ENCODE measurements at regions not wholly inside any gene's neighbourhood (a gene's known extent, or its start where the extent isn't known, plus 50 kb on each side); places are given as distances from the start of the nearest gene placed in this dataset.

- DNase-seq = no peak
These were observed 188.9 kb downstream of the RHOU start for GRCh38 chr1:228923973-228924686.

- DNase-seq = no peak
These were observed 190.4 kb downstream of the RHOU start for GRCh38 chr1:228925691-228926090.

DNA sequence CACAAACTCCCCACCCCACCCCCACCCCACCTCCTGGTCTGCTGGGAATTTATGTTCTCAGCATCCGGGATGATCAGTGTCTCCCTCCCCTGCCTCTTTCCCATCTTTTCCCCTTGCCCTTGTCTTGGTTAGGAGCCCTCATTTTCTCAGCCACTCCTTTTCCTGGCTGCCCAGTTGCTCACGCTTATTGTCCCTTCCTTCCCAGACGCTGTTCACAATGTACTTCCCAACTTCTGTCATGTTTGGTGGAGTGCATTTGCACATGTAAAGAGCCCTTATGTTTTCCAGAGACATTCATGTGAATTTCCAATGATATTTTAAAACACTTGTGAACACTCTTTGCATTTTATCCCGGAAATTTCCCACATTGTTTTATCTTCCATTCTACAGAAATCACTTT, 192.1 kb downstream of the RHOU start:
- no peak for DNase-seq

- DNase-seq = no peak
These were observed 192.9 kb downstream of the RHOU start for GRCh38 chr1:228927946-228928898.

DNA sequence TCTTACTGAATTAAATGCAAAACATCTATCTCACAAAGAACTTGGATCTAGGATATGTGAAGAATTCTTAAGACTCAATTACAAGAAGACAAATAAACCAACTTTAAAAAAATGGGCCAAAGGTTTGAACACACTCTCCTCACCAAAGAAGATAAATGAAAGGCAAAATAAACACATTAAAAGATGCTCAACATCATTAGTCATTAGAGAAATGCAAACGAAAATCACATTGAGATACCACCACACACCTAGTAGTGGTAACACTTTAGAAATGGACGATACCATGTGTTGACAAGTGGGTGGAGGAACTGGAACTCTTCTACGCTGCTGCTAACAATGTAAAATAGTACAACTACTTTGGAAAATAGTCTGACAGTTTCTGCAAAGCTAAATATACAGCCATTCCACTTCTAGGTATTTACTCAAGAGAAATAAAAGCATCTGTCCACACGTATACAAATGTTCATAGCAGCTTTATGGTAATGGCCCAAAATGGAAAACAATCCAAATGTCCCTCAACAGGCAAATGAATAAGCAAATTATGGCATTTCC, 194.3 kb downstream of the RHOU start:
- no peak for DNase-seq

DNA sequence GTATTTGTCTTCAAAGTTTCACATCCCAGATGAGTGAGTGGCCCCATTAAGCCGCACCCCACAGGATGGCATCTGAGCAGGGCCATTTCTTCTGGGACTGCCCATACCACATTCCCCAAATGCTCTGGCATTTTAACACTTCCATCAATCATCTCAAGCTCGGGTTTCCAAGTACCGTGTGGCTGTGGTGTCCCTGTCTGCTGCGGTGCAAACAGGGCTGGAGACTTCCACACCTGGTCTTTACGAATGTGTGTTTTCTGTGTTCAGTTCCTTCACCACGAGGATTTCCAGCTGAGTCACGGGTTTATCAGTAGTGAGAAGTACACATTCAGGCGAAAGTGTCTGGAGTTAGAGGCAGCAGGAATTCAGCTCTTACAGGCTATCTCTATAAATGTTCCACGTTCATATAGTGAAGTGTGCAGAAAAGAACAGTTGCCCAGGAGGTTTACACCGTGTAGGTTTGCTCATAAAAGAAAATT, 195.2 kb downstream of the RHOU start:
- no peak for DNase-seq

GRCh38 chr1:228933753-228934152, 198.5 kb downstream of the RHOU start:
- DNase-seq = no peak

DNA sequence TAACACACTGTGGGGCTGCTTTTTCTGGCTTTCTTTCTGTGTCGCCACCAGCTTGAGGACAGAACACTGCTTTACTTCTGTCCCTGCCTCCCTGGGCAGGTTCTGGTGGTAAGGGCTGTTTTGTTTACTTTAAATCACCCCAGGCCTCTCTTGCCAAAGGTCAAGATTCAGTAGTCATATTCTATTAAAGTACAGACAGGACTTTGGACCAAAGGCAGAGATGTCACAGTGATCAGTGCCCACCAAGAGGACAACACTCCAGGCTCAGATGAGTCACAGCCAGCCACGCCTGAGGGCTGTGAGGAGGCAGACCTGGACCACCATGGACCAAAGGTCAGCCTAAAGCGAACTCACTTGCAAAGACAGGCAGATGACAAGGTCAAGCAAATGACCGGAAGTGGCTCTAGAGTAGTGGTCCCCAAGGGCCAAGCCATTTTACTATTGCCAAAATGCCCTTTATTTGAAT, 200.0 kb downstream of the RHOU start:
- DNase-seq = no peak

GRCh38 chr1:228935855-228936727, 200.8 kb downstream of the RHOU start:
- no peak for DNase-seq

GRCh38 chr1:228936881-228937280, 201.6 kb downstream of the RHOU start:
- DNase-seq = no peak

GRCh38 chr1:228937351-228937750, 202.1 kb downstream of the RHOU start:
- DNase-seq = no peak

DNA sequence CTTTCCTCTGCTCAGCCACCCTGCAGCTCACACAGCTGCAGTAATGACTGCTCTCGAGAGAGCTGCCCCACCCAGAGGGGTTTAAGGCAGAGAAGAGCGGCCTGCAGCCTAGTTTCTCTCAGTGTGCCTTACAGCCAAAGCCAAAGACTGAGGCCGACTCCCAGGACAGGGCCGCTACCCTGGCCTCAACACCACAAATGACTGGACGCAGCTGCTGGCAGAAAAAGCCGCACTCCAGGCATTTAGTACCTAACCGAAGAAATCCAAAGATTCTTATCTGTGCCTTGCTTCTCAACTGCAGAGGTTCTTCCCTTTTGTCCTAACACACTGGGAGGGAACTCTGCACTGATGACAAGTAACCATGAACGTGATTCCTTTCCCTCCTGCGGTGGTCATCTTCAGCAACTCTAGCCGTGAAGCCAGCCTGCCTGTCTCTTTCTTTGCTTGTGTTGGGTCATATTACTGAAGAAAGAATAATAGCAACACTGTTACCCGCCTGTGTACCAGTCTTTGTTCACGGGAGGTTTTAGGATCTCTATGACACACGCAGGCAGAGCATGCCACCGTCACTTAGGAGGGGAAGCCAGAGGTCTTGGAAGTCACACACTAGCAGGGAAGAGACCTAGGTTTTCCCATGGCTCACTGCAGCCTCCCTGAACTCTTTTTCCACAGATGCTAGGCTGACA, 202.7 kb downstream of the RHOU start:
- no peak for DNase-seq

DNA sequence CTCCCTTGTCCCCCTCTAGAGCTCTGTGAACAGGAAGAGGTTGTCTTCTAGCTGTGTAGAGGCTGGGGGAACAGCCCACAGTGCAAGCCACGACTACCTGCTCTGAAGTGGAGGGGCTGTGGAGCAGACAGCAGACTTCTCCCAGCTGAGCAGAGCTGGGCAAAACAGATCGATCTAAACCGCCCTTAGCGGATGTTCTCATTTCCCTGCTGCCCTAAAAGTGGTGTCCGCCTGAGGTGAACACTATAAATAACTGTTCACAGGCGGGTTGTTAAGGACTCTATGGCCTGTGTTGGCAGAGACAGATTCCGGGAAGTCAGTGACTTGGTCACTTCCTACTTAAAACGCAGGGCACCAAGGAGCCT, 203.2 kb downstream of the RHOU start:
- DNase-seq = peak; percentile 9 to 34

DNA sequence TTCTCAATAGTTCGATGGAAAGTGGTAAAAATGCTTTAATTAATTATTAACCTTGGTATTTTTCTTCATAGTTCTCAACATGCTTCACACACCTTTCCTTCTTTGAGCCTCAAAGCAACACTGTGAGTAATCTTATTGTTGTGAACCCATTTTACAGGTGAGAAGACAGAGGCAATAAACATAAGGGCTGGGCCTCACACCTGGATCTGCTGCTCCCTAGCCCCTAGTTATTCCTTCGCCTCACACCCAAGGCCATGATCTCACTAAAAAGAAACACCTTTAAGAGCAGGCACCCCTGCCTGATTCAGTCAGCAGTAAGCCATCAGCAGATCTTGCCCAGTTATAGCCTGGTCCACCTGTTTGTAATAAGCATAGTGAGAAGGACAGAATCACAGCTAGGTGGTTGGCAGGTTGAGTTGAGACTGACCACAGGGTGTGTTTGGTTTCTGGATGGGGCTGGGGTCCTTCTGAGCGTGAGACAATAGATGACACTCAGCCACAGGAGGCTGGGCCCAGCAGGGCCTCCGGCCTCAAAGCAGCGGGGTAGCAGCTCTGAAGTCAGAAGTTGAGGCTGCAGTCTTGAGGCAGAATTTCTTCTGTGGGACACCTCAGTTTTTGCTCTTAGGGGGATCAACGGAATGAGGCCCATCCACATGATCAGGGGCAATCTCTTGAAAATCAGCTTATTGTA, 203.9 kb downstream of the RHOU start:
- DNase-seq = no peak

GRCh38 chr1:228939881-228940392, 204.7 kb downstream of the RHOU start:
- no peak for DNase-seq

DNA sequence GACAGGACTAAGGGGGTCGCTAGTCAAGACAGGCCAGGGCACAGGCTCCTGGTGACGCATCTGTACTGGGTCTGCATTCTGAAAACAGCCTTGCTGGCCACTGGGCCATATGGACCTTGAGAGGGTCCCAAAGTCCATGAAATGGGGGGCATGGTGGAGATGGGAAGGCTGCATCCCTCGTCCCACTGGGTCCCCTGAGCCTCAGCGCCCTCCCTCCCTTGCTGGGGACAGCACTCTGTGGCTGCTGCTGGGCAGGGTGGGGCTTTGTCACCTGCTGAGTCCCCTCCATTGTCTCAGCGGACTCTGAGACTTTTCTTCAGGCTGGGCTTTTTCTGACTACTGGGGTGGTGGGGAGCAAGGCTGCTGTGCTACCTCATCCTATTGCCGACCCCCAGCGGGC, 205.2 kb downstream of the RHOU start:
- DNase-seq = no peak

- DNase-seq = no peak
These were observed 205.6 kb downstream of the RHOU start for GRCh38 chr1:228940926-228941325.

- no peak for DNase-seq
These were observed 206.4 kb downstream of the RHOU start for GRCh38 chr1:228941666-228942065.

GRCh38 chr1:228943436-228943835, 208.2 kb downstream of the RHOU start:
- DNase-seq = no peak

- no peak for DNase-seq
These were observed 209.0 kb downstream of the RHOU start for GRCh38 chr1:228944296-228944695.

DNA sequence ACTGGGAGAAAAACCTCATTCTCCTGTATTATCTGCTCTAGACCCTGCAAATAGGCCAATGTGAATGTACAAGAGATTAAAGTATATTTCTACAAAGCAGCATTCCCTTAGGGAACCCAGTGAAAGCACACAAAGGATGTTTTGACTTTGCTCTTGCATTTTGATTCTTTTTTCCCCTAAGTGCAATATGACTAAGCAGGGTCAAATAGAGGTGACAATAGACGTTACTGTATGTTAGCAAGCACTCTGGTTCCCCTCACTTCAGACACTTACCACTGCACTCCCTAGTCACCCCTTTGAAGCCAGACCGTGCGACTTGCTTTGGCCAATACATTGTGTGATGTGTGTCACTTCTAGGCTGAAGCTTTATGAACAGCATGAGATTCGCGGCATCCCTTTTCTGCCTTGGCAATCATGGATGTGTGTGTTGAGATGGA, 209.7 kb downstream of the RHOU start:
- DNase-seq = peak in 1 of 2 donors; percentile 36
